GM19239 (cell line): ENCODE measurements at regions not wholly inside any gene's neighbourhood (a gene's known extent, or its start where the extent isn't known, plus 50 kb on each side); places are given as distances from the start of the nearest gene placed in this dataset.

Experiments used
- DNase-seq: peaks from one replicate; pipeline ENCODE4 v3.0.0; 2011; ENCODE audit warnings: low spot score; ENCODE audit not compliant: insufficient read length
- FAIRE-seq: peaks from 2 replicates; lab custom pipeline; 2011; peaks lifted over from hg19 to GRCh38; lab: Jason Lieb, UNC

GRCh38 chr10:29394321-29394932, 105.6 kb downstream of the LYZL1 start:
- DNase-seq (no peak), FAIRE-seq (no peak)

GRCh38 chr10:29395409-29395808, 106.5 kb downstream of the LYZL1 start:
- DNase-seq: no peak
- no peak for FAIRE-seq

GRCh38 chr10:29397221-29397620, 108.4 kb downstream of the LYZL1 start:
- FAIRE-seq (no peak), DNase-seq (no peak)

- no peak for DNase-seq
- FAIRE-seq: no peak
These were observed 114.3 kb downstream of the LYZL1 start for GRCh38 chr10:29403208-29403607.

- FAIRE-seq (no peak), DNase-seq (no peak)
These were observed 118.5 kb downstream of the LYZL1 start for GRCh38 chr10:29407280-29407858.
